NCI-H524 (cell line): ENCODE measurements at regions not wholly inside any gene's neighbourhood (a gene's known extent, or its start where the extent isn't known, plus 50 kb on each side); places are given as distances from the start of the nearest gene placed in this dataset.

ENCODE experiments used
- DNase-seq, 2 experiments: peaks; one replicate each; lab custom pipeline; 2025; lab: John Stamatoyannopoulos, UW

GRCh38 chr11:112785149-112785548 is 176.1 kb upstream of the NCAM1 start:
- peak in 1 of 2 experiments; percentile 11 for DNase-seq

GRCh38 chr11:112785719-112786118 is 175.5 kb upstream of the NCAM1 start:
- DNase-seq, result no peak

- no peak for DNase-seq
Observed at GRCh38 chr11:112786196-112786595, 175.0 kb upstream of the NCAM1 start.

- DNase-seq, result no peak
Observed at GRCh38 chr11:112786886-112787530, 174.2 kb upstream of the NCAM1 start.

DNA sequence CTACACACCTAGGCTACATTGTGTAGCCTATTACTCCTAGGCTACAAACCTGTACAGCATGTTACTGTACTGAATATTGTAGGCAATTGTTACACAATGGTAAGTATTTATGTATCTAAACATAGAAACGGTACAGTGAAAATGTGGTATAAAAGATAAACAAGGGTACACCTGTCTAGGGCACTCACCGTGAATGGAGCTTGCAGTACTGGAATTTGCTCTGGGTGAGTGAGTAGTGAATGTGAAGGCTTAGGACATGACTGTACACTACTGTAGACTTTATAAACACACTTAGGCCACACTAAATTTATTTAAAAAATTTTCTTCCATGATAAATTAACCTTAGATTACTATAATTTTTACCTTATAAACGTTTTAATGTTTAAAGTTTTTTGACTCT is 171.7 kb upstream of the NCAM1 start:
- no peak for DNase-seq

GRCh38 chr11:112790286-112790685 is 170.9 kb upstream of the NCAM1 start:
- DNase-seq, result no peak

DNA sequence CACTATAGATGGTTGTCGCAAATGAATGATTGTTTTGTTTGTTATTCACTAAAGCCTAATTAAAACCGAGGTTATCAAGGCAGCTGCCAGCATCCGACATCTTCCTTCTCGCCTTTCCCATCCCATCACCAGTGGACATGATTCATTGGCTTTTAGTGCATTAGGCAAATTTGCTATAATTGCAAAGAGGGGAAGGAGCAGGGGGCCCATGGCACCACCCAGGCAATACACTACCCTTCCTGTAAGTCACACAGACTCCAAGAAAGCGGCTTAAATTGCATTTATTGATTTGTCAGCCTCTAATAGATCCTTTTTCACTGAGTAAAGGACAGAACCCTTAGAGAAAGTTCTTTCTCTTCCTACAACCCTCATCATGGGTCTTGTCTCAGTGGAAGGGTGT is 169.2 kb upstream of the NCAM1 start:
- no peak for DNase-seq

- DNase-seq, result no peak
Observed at GRCh38 chr11:112793416-112793815, 167.8 kb upstream of the NCAM1 start.

DNA sequence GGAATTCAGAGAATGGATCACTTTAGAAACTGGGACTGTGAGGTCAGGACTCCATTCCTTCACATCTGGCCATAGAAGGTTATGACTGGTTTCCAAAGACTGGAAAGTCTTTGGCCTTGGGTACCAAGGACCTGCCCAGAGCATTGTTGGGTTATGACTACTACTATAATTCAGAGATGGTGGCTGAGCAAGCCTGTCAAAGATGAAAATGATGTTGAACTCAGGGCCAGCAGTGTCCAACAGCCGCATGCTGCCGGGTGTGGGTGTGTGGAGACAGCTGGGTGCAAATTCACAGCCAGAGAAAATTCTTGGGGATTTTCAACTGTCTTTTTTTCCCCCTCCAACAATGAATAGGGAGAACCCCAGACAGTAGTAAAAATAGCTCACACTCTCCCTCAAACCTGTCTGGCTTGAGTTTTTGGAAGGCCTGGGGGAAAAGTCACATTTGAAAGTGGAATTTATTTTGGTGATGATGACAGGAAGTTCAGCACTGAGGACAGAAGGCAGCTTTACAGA is 166.8 kb upstream of the NCAM1 start:
- DNase-seq, result no peak

GRCh38 chr11:112795142-112795815 is 165.9 kb upstream of the NCAM1 start:
- peak; percentile 79 to 84 for DNase-seq

DNA sequence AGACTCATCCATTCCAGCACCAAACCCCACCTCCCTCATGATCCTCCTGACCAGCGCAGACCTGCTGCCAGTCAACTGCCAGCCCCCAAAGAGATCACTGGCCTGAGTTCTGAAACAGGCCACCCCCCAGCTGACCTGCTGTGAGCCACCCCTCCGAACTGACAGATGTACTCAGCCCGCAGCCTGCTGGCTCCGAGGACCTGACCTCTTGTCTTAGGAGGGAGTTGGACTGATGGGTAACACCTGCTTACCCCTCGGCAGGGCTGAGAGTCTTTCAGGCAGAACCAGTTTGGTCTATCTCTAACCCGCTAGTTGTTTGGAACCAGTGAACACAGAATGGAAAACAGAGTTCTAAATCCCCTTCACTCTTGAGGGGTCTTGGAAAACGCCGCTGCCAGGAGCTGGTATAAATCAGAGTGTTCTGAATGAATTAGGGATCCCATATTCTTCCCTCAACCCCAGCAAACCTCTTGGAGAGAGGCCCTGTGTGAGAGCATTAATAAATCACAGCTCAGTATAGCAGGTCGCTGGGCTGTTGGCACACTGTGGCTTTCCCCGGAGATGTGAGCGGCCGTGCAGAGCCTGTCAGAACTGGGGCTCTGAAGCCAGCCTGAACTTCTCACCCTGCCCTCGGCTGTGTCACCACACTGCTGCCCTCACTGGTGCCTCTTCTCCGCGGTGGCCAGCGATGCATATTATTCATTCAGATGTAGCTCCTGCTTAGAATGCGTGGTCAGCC is 165.1 kb upstream of the NCAM1 start:
- peak; percentile 53 to 78 for DNase-seq

DNA sequence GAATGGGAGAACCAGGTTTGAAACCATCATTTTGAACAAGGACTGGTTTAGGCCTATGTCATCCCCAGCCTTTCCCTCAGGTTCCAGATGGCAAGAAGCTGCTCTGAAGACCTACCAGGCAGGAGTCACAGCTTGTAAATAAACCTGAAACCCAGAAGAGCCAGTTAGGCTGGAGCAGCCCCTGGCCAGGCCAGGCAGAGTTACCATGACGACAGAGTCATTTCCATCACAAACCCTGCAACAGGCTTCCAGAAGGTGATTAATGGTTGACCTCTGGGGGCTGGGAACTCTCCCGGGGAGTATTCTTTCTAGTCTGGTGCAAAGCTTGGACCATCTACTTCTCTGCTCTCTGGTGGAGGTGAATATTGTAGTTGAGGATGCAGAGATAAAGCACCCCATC is 164.1 kb upstream of the NCAM1 start:
- DNase-seq, result peak; percentile 66 to 81

DNA sequence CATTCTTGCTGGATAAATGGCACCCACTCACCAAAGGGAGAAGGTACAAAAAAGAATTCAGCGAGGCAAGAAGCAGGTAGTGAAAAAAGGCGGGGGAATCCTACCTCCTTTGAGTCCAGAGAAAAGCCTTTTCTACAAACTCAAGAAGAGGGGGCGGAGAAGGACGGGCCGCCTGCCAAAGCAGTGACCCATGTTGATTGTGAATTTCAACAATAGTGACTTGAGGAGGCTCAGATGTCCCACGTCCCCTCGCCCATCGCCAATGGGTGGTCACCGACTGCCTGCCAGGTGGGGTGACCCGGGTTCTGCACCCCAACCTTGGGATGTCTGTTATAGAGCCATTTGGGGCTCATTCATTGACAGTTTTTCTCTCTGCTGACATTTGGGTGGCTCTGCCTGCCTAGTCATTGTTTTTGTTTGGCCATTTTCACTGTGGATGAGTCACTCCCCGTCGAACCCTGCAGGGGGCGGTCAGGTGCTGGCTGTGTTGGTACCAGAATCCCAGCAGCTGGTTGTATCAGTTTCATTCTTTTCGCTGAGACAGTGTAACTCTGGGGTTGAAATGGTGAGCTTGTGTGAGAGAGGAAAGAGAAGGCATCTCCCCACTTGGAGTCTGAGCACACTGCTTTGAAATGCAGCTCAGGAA is 163.4 kb upstream of the NCAM1 start:
- peak; percentile 6 to 61 for DNase-seq

- no peak for DNase-seq
Observed at GRCh38 chr11:112801025-112801816, 160.0 kb upstream of the NCAM1 start.

DNA sequence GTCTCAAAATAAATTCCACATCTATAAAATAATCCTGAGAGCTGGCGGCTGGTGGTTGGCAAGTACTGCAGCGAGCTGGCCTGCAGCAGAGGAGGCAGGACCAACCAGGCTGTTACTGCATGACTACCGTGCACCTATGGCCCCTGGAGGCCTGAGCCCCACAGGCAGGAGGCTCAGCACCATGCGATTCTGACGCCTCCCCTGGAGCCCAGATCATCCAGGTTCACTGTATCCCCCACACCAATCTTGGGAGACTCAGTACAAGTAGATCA is 159.5 kb upstream of the NCAM1 start:
- DNase-seq, result no peak

DNA sequence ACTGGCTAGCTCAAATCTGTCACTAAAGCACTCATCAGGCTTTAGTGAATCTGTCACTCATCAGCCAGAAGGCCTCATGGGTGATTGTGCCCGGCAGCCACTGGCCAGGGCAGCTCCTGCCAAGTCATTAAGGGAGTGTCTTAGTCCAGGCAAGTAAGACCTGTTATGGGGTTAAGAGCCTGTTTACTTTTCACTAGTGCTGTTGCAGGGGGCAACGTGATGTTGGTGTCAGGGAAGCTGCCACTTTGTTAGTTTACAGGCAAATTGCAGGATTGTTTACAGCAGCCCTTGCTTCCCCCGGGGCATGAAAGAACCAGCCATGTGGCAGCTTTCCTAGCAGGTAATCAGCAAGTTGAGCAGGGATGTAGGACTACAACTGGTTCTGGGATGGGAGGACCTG is 155.6 kb upstream of the NCAM1 start:
- no peak for DNase-seq

GRCh38 chr11:112806256-112806655 is 155.0 kb upstream of the NCAM1 start:
- DNase-seq, result no peak

- DNase-seq, result peak; percentile 51 to 92
Observed at GRCh38 chr11:112806876-112807275, 154.3 kb upstream of the NCAM1 start.

DNA sequence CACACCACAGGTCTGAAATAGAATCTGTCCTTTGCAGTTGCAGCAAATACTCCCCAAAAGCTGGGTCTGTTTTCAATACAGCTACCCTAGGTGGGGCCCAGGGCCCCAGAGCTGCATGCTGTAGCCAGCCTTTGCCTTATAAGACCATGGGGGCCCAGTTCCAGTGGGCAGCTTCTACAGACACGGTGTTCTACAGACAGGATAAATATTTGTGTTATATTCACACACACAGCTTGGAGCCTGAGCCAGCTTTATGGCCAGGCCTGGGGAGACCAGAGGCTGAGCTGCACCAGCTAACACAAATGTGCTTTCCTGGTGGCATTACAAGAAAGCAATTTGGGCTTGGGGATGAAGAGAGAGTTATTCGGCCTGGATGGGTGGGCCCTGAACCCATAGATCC is 151.8 kb upstream of the NCAM1 start:
- DNase-seq, result no peak

GRCh38 chr11:112810951-112811350 is 150.3 kb upstream of the NCAM1 start:
- no peak for DNase-seq

DNA sequence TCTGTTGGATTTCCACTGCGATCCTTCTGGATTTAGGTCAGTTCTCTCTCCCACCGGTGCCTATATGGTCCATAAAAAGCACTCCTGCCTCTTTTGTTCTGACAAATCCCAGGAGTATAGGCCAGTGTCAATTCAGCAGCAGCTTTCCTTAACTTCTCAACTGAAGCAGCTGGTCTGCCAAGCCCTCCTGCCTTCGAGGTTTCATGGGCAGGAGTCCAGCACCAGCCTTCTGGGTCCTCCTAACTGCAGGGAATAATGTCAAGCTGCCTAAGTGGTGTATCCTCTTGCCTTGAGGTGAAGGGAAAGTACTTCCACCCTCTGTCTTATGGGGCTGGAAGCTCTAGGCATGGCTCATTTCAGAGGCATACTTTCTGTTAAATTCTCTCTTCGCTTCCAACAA is 149.4 kb upstream of the NCAM1 start:
- no peak for DNase-seq

DNA sequence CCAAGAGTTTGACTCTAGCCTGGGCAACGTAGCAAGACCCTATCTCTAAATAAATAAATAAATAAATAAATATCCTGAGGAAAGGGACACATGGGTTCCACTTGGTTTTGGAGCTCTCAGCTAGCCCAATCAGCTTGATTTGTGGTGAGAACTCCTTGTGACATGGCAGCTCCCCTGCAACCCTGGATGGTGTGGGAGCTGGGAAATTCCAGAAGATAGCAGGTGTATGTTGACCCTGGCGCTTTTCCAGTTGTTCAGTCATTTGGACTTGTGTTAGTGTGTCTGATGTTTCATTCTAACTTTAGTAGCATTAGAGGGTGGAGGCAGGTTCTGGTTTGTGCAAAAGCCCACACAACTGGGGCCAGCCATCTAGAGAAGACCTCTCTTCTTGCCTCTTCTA is 148.5 kb upstream of the NCAM1 start:
- no peak for DNase-seq
